Embryonic facial prominence (tissue), 1 donor: ENCODE measurements at regions not wholly inside any gene's neighbourhood (a gene's known extent, or its start where the extent isn't known, plus 50 kb on each side); places are given as distances from the start of the nearest gene placed in this dataset.
"Not testable (repeated sequence)": the region's sequence is repeated elsewhere in the genome, so short reads cannot be mapped to it uniquely, and the experiment has no call there.

Source experiments
- DNase-seq: peaks from one replicate; pipeline ENCODE4 v3.0.0-alpha.2; 2016; ENCODE audit errors: extremely low spot score

- not testable (repeated sequence) for DNase-seq
Observed at GRCh38 chr5:38678697-38679096, 122.3 kb upstream of the LIFR start.

- DNase-seq, result no peak
Observed at GRCh38 chr5:38680094-38680825, 123.8 kb upstream of the LIFR start.

GRCh38 chr5:38681029-38681706 is 124.7 kb upstream of the LIFR start:
- DNase-seq, result no peak

- no peak for DNase-seq
Observed at GRCh38 chr5:38681966-38682365, 125.5 kb upstream of the LIFR start.

DNA sequence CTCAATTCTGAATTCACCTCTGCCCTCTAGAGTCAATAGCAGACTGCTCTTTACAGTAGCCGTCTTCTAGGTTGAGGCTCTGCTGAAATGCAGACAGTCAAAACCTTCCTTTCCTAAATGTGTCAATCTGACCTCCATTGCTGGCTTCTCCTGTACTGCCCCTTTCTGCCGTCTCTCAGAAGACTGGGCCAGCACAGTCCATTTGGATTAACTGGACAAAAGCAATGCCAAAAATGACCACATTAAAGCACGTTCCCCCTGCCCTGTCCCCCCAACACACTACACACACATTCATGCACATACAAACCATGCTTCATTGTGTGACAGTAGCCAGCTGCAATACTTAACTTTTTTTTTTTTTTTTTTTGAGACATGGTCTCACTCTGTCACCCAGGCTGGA is 130.2 kb upstream of the LIFR start:
- no peak for DNase-seq

GRCh38 chr5:38692346-38692745 is 135.9 kb upstream of the LIFR start:
- no peak for DNase-seq

DNA sequence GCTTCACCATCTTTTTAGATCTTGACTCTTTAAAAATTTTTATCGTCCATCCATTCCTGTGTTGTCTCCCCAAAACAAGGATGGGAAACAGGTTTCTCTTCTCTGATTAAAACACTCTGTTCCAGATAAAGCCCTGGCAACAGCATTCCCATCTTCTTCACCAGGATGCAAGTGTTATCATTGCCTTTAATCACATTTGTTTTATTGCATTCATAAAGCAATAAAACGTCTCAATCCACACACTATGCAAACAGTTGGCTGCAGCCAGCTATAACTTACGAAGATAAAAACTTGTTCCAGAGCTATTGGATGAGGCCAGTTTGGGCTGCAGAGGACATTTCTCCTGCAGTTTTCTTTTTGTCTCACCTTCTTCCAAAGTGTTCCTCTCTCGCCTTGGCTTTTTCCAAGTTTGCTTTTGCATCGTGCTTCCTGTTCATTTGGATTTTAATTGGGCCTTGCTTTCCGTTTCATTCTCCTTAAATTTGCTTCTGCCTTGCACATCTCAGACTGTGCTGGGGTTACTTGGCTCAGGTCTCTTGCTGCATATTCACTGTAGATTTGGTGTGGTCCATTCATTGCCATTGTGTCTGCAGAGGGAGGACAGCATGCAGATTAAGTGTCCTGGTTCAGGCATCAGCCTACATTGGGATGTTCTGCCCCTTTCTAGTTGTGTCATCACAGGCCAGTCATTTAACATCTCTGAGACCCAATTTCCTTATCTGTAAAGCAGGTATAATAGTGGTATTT is 136.5 kb upstream of the LIFR start:
- DNase-seq, result no peak

GRCh38 chr5:38695021-38695958 is 138.8 kb upstream of the LIFR start:
- DNase-seq, result no peak

DNA sequence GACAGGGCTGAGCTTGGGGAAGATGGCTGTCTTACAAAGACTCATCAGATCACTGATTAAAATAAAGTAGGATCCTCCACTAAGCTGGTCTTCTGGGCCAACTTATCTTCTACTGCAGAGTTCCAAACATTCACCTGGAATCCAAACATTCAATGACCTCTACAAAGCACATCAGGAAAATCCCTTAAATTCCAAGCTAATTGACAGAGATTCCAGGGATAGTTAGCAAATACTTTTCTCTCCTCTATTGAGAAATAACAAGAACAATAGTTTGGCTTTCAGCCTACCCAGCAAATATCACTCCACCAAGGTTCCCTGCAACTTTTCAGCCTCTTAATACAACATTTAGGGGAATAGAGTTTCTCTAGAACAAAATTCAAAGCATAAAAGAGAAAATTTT is 140.6 kb upstream of the LIFR start:
- DNase-seq, result no peak

GRCh38 chr5:38705529-38705928 is 140.3 kb upstream of the OSMR start:
- not testable (repeated sequence) for DNase-seq

GRCh38 chr5:38706376-38706775 is 139.4 kb upstream of the OSMR start:
- DNase-seq, result no peak

GRCh38 chr5:38707352-38708210 is 138.2 kb upstream of the OSMR start:
- no peak for DNase-seq

DNA sequence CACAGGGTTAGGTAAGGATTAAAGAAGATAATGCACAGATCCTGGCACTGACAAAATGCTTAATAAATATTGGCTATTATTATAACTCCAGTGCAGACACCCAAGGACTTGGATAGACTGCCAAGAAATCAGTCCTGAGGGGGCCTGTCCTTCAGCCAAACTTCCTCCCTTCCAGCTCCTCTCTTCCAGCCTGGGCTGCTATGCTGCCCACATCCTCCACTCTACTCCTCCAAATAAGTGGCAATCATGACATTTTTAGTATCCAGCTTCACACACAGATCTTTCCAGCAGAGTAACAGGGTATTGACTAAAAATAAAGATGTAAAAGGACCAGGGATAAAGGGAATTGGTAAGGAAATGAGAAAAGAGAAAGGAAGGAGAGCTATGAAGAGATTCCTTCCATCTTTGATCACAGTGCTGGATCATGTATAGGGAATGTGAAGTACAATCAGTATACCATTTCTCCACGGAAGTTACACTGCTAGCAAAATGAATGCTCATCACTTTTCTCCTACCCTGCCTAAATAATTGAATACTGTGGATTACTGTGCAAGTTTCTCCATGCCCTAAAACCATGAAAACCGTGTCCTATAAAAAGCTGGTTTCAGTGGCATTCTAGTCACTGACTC is 136.0 kb upstream of the OSMR start:
- DNase-seq, result no peak

GRCh38 chr5:38710627-38711026 is 135.2 kb upstream of the OSMR start:
- DNase-seq, result no peak

DNA sequence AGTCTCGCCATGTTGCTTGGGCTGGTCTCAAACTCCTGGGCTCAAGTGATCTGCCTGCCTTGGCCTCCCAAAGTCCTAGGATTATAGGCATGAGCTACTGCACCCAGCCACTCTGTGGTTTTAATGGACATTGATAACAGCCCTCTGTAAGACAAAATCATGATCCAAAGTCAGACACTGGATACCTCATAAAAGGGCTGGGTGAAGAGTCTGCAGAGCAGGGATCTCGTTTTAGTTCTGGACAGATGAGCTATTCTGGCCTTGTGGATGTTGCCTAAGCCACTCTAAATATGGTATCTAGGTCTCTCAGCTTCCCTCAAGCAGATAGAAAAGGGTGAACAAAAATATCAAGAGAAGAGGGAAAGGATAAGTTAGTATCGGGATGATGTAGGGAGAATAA is 133.4 kb upstream of the OSMR start:
- no peak for DNase-seq

GRCh38 chr5:38714240-38714639 is 131.6 kb upstream of the OSMR start:
- DNase-seq, result no peak

DNA sequence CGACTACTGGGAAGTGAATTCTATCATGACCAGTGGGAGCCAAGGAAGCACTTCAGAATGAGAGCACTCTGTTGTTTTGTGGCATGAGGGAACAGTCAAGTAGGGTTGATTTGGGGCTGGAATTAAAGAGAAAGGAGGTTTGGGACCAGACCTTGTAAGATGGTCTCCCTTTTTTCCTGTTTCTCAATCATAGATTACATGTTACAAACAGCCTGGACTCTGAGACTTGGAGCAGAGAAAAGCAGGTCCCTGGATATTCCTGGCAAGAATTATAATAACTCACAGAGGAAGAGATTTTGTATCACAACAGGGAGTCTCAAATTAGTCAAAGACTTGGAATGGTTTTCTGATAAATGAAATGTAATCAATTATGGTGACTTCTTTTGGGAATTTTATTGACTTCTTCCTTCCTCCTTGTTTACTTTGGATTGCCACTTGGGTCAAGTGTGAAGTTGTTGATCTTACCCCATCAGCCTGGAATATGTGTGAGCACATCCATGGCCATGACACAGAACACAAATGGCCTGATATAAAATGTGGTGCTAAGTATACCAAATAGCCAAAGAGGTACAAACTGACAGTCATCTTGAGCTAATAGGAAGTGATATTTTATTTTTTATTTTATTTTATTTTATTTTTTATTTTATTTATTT is 131.0 kb upstream of the OSMR start:
- DNase-seq, result no peak

DNA sequence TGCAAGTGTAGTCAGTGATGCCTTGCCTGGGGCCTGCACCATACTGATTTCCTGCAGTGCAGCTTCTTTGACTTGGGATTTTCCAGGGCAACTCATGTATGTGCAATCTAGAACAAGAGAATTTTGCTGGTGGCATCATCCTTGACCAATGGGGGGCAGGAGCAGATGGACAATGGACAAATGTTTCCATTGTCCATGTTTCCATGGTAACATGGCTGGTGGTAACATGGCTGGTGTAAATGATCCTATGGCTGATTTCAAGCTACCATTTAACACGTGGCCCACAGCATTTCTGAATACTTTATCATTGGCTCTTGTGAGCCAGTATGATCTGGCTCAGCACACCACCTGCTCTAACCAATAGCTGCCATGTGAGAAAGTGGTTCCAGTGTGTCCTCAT is 130.1 kb upstream of the OSMR start:
- no peak for DNase-seq

GRCh38 chr5:38716516-38716915 is 129.3 kb upstream of the OSMR start:
- no peak for DNase-seq
